ENCODE measurements at regions not wholly inside any gene's neighbourhood (a gene's known extent, or its start where the extent isn't known, plus 50 kb on each side); places are given as distances from the start of the nearest gene placed in this dataset.

- Histone ChIP-seq H3K36me3 (ENCODE audit: insufficient read depth, low read length) (no peaks in the 10 kb centered on the region; the same call in 1 of the 2 replicates), H3K4me1 (ENCODE audit: insufficient read depth, low read length) (no peaks in the 10 kb centered on the region), H2AFZ (ENCODE audit: low read depth, low read length) (no peak overlapping the region), H4K20me1 (ENCODE audit: insufficient read depth, low read length) (peaks cover 4% of the 10 kb centered on the region; the same call in 1 of the 2 replicates), H3K79me2 (ENCODE audit: insufficient read depth, low read length) (no peaks in the 10 kb centered on the region), H3K27ac (ENCODE audit: low read length) (no peak overlapping the region), H3K9ac (ENCODE audit: low read depth, low read length) (no peak overlapping the region), H3K27me3 (ENCODE audit: insufficient read depth, low read length, poor library complexity) (no peaks in the 10 kb centered on the region), H3K4me2 (ENCODE audit: insufficient read depth, low read length) (no peak overlapping the region), H3K4me3 (ENCODE audit: low read depth in 1 of 2, low read length in 2 of 2) (no peak overlapping the region), H3K9me3 (ENCODE audit: insufficient read depth, low read length, severe bottlenecking) (no peaks in the 10 kb centered on the region)
- ATAC-seq (ENCODE audit: insufficient read depth, low read depth) (no peak), DNase-seq (no peak)
- TF ChIP-seq CTCF (IDR thresholded peaks at IDR 0.05; ENCODE audit: borderline replicate concordance, extremely low read depth, low read length, poor library complexity, severe bottlenecking) (no peak), EZH2 (IDR thresholded peaks at IDR 0.05; ENCODE audit: borderline replicate concordance, low read depth, low read length, severe bottlenecking) (no peak)
Measured at GRCh38 chr6:154908723-154909122, 86.4 kb upstream of the TIAM2 start.

GRCh38 chr6:154909311-154909710 lies 85.8 kb upstream of the TIAM2 start:
- Histone ChIP-seq H3K36me3 (ENCODE audit: insufficient read depth, low read length) (no peaks in the 10 kb centered on the region; the same call in 1 of the 2 replicates), H2AFZ (ENCODE audit: low read depth, low read length) (no peak overlapping the region), H3K4me1 (ENCODE audit: insufficient read depth, low read length) (no peaks in the 10 kb centered on the region), H3K27me3 (ENCODE audit: insufficient read depth, low read length, poor library complexity) (no peaks in the 10 kb centered on the region), H4K20me1 (ENCODE audit: insufficient read depth, low read length) (peaks cover 4% of the 10 kb centered on the region; the same call in 1 of the 2 replicates), H3K79me2 (ENCODE audit: insufficient read depth, low read length) (no peaks in the 10 kb centered on the region), H3K4me2 (ENCODE audit: insufficient read depth, low read length) (no peak overlapping the region), H3K4me3 (ENCODE audit: low read depth in 1 of 2, low read length in 2 of 2) (no peak overlapping the region), H3K9ac (ENCODE audit: low read depth, low read length) (no peak overlapping the region), H3K9me3 (ENCODE audit: insufficient read depth, low read length, severe bottlenecking) (no peaks in the 10 kb centered on the region), H3K27ac (ENCODE audit: low read length) (no peak overlapping the region)
- DNase-seq (no peak), ATAC-seq (ENCODE audit: insufficient read depth, low read depth) (no peak)
- no peak for TF ChIP-seq EZH2 (IDR thresholded peaks at IDR 0.05; ENCODE audit: borderline replicate concordance, low read depth, low read length, severe bottlenecking)

GRCh38 chr6:154909821-154910220 lies 85.3 kb upstream of the TIAM2 start:
- Histone ChIP-seq H3K9ac (ENCODE audit: low read depth, low read length) (no peak overlapping the region), H3K27me3 (ENCODE audit: insufficient read depth, low read length, poor library complexity) (no peaks in the 10 kb centered on the region), H3K4me3 (ENCODE audit: low read depth in 1 of 2, low read length in 2 of 2) (no peak overlapping the region), H3K4me2 (ENCODE audit: insufficient read depth, low read length) (no peak overlapping the region), H2AFZ (ENCODE audit: low read depth, low read length) (no peak overlapping the region), H4K20me1 (ENCODE audit: insufficient read depth, low read length) (no peaks in the 10 kb centered on the region), H3K36me3 (ENCODE audit: insufficient read depth, low read length) (no peaks in the 10 kb centered on the region; the same call in 1 of the 2 replicates), H3K4me1 (ENCODE audit: insufficient read depth, low read length) (no peaks in the 10 kb centered on the region), H3K9me3 (ENCODE audit: insufficient read depth, low read length, severe bottlenecking) (no peaks in the 10 kb centered on the region), H3K27ac (ENCODE audit: low read length) (no peak overlapping the region), H3K79me2 (ENCODE audit: insufficient read depth, low read length) (no peaks in the 10 kb centered on the region)
- no peak for TF ChIP-seq EZH2 (IDR thresholded peaks at IDR 0.05; ENCODE audit: borderline replicate concordance, low read depth, low read length, severe bottlenecking)
- no peak for TF ChIP-seq CTCF (IDR thresholded peaks at IDR 0.05; ENCODE audit: borderline replicate concordance, extremely low read depth, low read length, poor library complexity, severe bottlenecking)
- no peak for DNase-seq
- ATAC-seq (ENCODE audit: insufficient read depth, low read depth): no peak

GRCh38 chr6:154914288-154914687 lies 80.8 kb upstream of the TIAM2 start:
- no peaks in the 10 kb centered on the region for H3K4me1 ChIP-seq (ENCODE audit: insufficient read depth, low read length)
- H4K20me1 ChIP-seq (ENCODE audit: insufficient read depth, low read length): no peaks in the 10 kb centered on the region
- H3K27me3 ChIP-seq (ENCODE audit: insufficient read depth, low read length, poor library complexity): no peaks in the 10 kb centered on the region
- no peaks in the 10 kb centered on the region for H3K9me3 ChIP-seq (ENCODE audit: insufficient read depth, low read length, severe bottlenecking)
- H3K9ac ChIP-seq (ENCODE audit: low read depth, low read length): no peak overlapping the region
- no peak overlapping the region for H3K27ac ChIP-seq (ENCODE audit: low read length)
- DNase-seq: no peak
- no peak overlapping the region for H2AFZ ChIP-seq (ENCODE audit: low read depth, low read length)
- H3K36me3 ChIP-seq (ENCODE audit: insufficient read depth, low read length): no peaks in the 10 kb centered on the region; the same call in 1 of the 2 replicates
- TF ChIP-seq CTCF (IDR thresholded peaks at IDR 0.05; ENCODE audit: borderline replicate concordance, extremely low read depth, low read length, poor library complexity, severe bottlenecking) (no peak), EZH2 (IDR thresholded peaks at IDR 0.05; ENCODE audit: borderline replicate concordance, low read depth, low read length, severe bottlenecking) (no peak)
- ATAC-seq (ENCODE audit: insufficient read depth, low read depth): no peak
- H3K4me3 ChIP-seq (ENCODE audit: low read depth in 1 of 2, low read length in 2 of 2): no peak overlapping the region
- H3K79me2 ChIP-seq (ENCODE audit: insufficient read depth, low read length): no peaks in the 10 kb centered on the region
- H3K4me2 ChIP-seq (ENCODE audit: insufficient read depth, low read length): no peak overlapping the region
